ENCODE measurements at regions not wholly inside any gene's neighbourhood (a gene's known extent, or its start where the extent isn't known, plus 50 kb on each side); places are given as distances from the start of the nearest gene placed in this dataset.

- Mint-ChIP-seq H3K9me3 (no peaks in the 10 kb centered on the region), H3K4me3 (no peak overlapping the region), H3K4me1 (peaks cover 26% of the 10 kb centered on the region), H3K27ac (no peak overlapping the region), H3K36me3 (ENCODE audit: low read depth) (no peaks in the 10 kb centered on the region), H3K27me3 (ENCODE audit: insufficient read depth) (no peaks in the 10 kb centered on the region)
- Histone ChIP-seq H3K9me3 (ENCODE audit: control insufficient read depth, low read length) (no peaks in the 10 kb centered on the region), H3K27me3 (ENCODE audit: control insufficient read depth, insufficient read depth, low read length, poor library complexity, severe bottlenecking) (no peaks in the 10 kb centered on the region), H3K4me1 (ENCODE audit: control insufficient read depth, insufficient read depth, low read length) (no peaks in the 10 kb centered on the region), H3K27ac (ENCODE audit: low read depth, low read length) (no peak overlapping the region), H3K9ac (ENCODE audit: extremely low read depth, low read length, poor library complexity, severe bottlenecking) (no peak overlapping the region), H3K36me3 (ENCODE audit: control insufficient read depth, insufficient read depth, low read length) (no peaks in the 10 kb centered on the region), H3K4me3 (ENCODE audit: low read length) (no peak overlapping the region)
- no peak for TF ChIP-seq CTCF (conservative IDR thresholded peaks at IDR 0.05)
- no peak for DNase-seq
- 90 to 92% methylated on average over 3 to 5 of the region's 5 CpGs for whole genome bisulfite sequencing, 2 experiments (ENCODE audit: insufficient coverage in 1 of 2, insufficient read length in 1 of 2)
Measured at GRCh38 chr10:64312876-64313275, 791.7 kb downstream of the REEP3 start.

- no peaks in the 10 kb centered on the region for H3K27me3 ChIP-seq (ENCODE audit: control insufficient read depth, insufficient read depth, low read length, poor library complexity, severe bottlenecking)
- no peaks in the 10 kb centered on the region for H3K27me3 Mint-ChIP-seq (ENCODE audit: insufficient read depth)
- no peaks in the 10 kb centered on the region for H3K36me3 ChIP-seq (ENCODE audit: control insufficient read depth, insufficient read depth, low read length)
- H3K9me3 ChIP-seq (ENCODE audit: control insufficient read depth, low read length): no peaks in the 10 kb centered on the region
- H3K9me3 Mint-ChIP-seq: no peaks in the 10 kb centered on the region
- no peak overlapping the region for H3K9ac ChIP-seq (ENCODE audit: extremely low read depth, low read length, poor library complexity, severe bottlenecking)
- H3K4me3 ChIP-seq (ENCODE audit: low read length): no peak overlapping the region
- no peaks in the 10 kb centered on the region for H3K36me3 Mint-ChIP-seq (ENCODE audit: low read depth)
- no peaks in the 10 kb centered on the region for H3K4me1 ChIP-seq (ENCODE audit: control insufficient read depth, insufficient read depth, low read length)
- H3K27ac Mint-ChIP-seq: no peak overlapping the region
- H3K4me1 Mint-ChIP-seq: peaks cover 17% of the 10 kb centered on the region
- no peak for TF ChIP-seq CTCF (conservative IDR thresholded peaks at IDR 0.05)
- 93 to 94% methylated on average over 2 of the region's 2 CpGs for WGBS, 2 experiments (ENCODE audit: insufficient coverage in 1 of 2, insufficient read length in 1 of 2)
- no peak overlapping the region for H3K4me3 Mint-ChIP-seq
- no peak overlapping the region for H3K27ac ChIP-seq (ENCODE audit: low read depth, low read length)
- no peak for DNase-seq
Measured at GRCh38 chr10:64313967-64314366, 792.8 kb downstream of the REEP3 start.

GRCh38 chr10:64316416-64316815 is 795.2 kb downstream of the REEP3 start:
- Histone ChIP-seq H3K9ac (ENCODE audit: extremely low read depth, low read length, poor library complexity, severe bottlenecking) (no peak overlapping the region), H3K27me3 (ENCODE audit: control insufficient read depth, insufficient read depth, low read length, poor library complexity, severe bottlenecking) (no peaks in the 10 kb centered on the region), H3K4me3 (ENCODE audit: low read length) (no peak overlapping the region), H3K36me3 (ENCODE audit: control insufficient read depth, insufficient read depth, low read length) (no peaks in the 10 kb centered on the region), H3K4me1 (ENCODE audit: control insufficient read depth, insufficient read depth, low read length) (peaks cover 4% of the 10 kb centered on the region), H3K9me3 (ENCODE audit: control insufficient read depth, low read length) (no peaks in the 10 kb centered on the region), H3K27ac (ENCODE audit: low read depth, low read length) (no peak overlapping the region)
- 87 to 91% methylated on average over 1 of the region's 1 CpG for WGBS, 2 experiments (ENCODE audit: insufficient coverage in 1 of 2, insufficient read length in 1 of 2)
- Mint-ChIP-seq H3K9me3 (no peaks in the 10 kb centered on the region), H3K4me3 (no peak overlapping the region), H3K36me3 (ENCODE audit: low read depth) (no peaks in the 10 kb centered on the region), H3K4me1 (peaks cover 26% of the 10 kb centered on the region), H3K27ac (no peak overlapping the region), H3K27me3 (ENCODE audit: insufficient read depth) (no peaks in the 10 kb centered on the region)
- no peak for DNase-seq
- no peak for TF ChIP-seq CTCF (conservative IDR thresholded peaks at IDR 0.05)
